ENCODE measurements at regions not wholly inside any gene's neighbourhood (a gene's known extent, or its start where the extent isn't known, plus 50 kb on each side); places are given as distances from the start of the nearest gene placed in this dataset.
"Not testable (repeated sequence)": the region's sequence is repeated elsewhere in the genome, so short reads cannot be mapped to it uniquely, and the experiment has no call there.

GRCh38 chr5:155711882-155712281 is 615.1 kb upstream of the SGCD start:
- H3K4me1 ChIP-seq (ENCODE audit: control insufficient read depth, extremely low read depth, insufficient read depth, low read length), result no peaks in the 10 kb centered on the region
- CTCF ChIA-PET, result no interaction called here
- POLR2A ChIA-PET, result no interaction called here
- no peak for TF ChIP-seq POLR2AphosphoS5 (IDR thresholded peaks at IDR 0.05; ENCODE audit: insufficient read depth, low read depth, low read length)
- no peaks in the 10 kb centered on the region for H3K9me3 ChIP-seq (replicated peaks; ENCODE audit: control insufficient read depth, insufficient read depth, low read length)
- dilution Hi-C loops (cut with MboI; ENCODE audit: extremely low pct_ligation_motif_present, low sequenced_read_pairs), result no loop called here
- H3K4me2 ChIP-seq (ENCODE audit: insufficient read depth, low read length), result no peak overlapping the region
- DNase-seq (ENCODE audit: low read depth, low spot score) (no peak), FAIRE-seq (no peak)
- no peak overlapping the region for H3K4me3 ChIP-seq (replicated peaks in 1 of 3; ENCODE audit: insufficient read depth in 1 of 3, low read depth in 1 of 3, low read length in 3 of 3)
- H3K79me2 ChIP-seq (ENCODE audit: control insufficient read depth, insufficient read depth, low read length), result no peaks in the 10 kb centered on the region
- H3K9me1 ChIP-seq (replicated peaks; ENCODE audit: control insufficient read depth, extremely low read depth, insufficient read depth, low read length), result no peaks in the 10 kb centered on the region
- H3K36me3 ChIP-seq (ENCODE audit: control insufficient read depth in 2 of 2, extremely low read depth in 1 of 2, insufficient read depth in 2 of 2, low read length in 2 of 2), result no peaks in the 10 kb centered on the region
- intact Hi-C loops (cut with micrococcal nuclease), result no loop called here
- H3K27ac ChIP-seq (ENCODE audit: insufficient read depth, low read depth, low read length), result no peak overlapping the region
- no peaks in the 10 kb centered on the region for H4K20me1 ChIP-seq (replicated peaks; ENCODE audit: control insufficient read depth, extremely low read depth, insufficient read depth, low read length)
- no peak overlapping the region for H3K9ac ChIP-seq (replicated peaks; ENCODE audit: extremely low read depth, insufficient read depth, low read length)
- no peaks in the 10 kb centered on the region for H3K27me3 ChIP-seq (ENCODE audit: control insufficient read depth in 2 of 2, insufficient read depth in 2 of 2, low read length in 2 of 2)
- no peak overlapping the region for H2AFZ ChIP-seq (ENCODE audit: low read depth, low read length)
- no TSS peak for BruUV-seq (replicated peaks)

DNA sequence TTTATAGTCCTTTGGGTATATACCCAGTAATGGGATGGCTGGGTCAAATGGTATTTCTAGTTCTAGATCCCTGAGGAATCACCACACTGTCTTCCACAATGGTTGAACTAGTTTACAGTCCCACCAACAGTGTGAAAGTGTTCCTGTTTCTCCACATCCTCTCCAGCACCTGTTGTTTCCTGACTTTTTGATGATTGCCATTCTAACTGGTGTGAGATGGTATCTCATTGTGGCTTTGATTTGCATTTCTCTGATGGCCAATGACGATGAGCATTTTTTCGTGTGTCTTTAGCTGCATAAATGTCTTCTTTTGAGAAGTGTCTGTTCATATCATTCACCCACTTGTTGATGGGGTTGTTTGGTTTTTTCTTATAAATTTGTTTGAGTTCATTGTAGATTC is 612.5 kb upstream of the SGCD start:
- dilution Hi-C loops (cut with MboI; ENCODE audit: extremely low pct_ligation_motif_present, low sequenced_read_pairs); H2AFZ ChIP-seq (ENCODE audit: low read depth, low read length); H3K9me3 ChIP-seq (replicated peaks; ENCODE audit: control insufficient read depth, insufficient read depth, low read length); POLR2A ChIA-PET; H4K20me1 ChIP-seq (replicated peaks; ENCODE audit: control insufficient read depth, extremely low read depth, insufficient read depth, low read length); H3K4me1 ChIP-seq (ENCODE audit: control insufficient read depth, extremely low read depth, insufficient read depth, low read length); H3K27ac ChIP-seq (ENCODE audit: insufficient read depth, low read depth, low read length); DNase-seq (ENCODE audit: low read depth, low spot score); BruUV-seq (replicated peaks); intact Hi-C loops (cut with micrococcal nuclease); H3K9me1 ChIP-seq (replicated peaks; ENCODE audit: control insufficient read depth, extremely low read depth, insufficient read depth, low read length); CTCF ChIA-PET; H3K36me3 ChIP-seq (ENCODE audit: control insufficient read depth in 2 of 2, extremely low read depth in 1 of 2, insufficient read depth in 2 of 2, low read length in 2 of 2); H3K9ac ChIP-seq (replicated peaks; ENCODE audit: extremely low read depth, insufficient read depth, low read length); H3K4me3 ChIP-seq (replicated peaks in 1 of 3; ENCODE audit: insufficient read depth in 1 of 3, low read depth in 1 of 3, low read length in 3 of 3); H3K27me3 ChIP-seq (ENCODE audit: control insufficient read depth in 2 of 2, insufficient read depth in 2 of 2, low read length in 2 of 2); H3K79me2 ChIP-seq (ENCODE audit: control insufficient read depth, insufficient read depth, low read length); FAIRE-seq; H3K4me2 ChIP-seq (ENCODE audit: insufficient read depth, low read length): not testable (repeated sequence)

GRCh38 chr5:155726267-155726666 is 600.7 kb upstream of the SGCD start:
- H3K4me3 ChIP-seq (replicated peaks in 1 of 3; ENCODE audit: insufficient read depth in 1 of 3, low read depth in 1 of 3, low read length in 3 of 3), result no peak overlapping the region
- H3K27me3 ChIP-seq (ENCODE audit: control insufficient read depth in 2 of 2, insufficient read depth in 2 of 2, low read length in 2 of 2), result no peaks in the 10 kb centered on the region
- FAIRE-seq (no peak), DNase-seq (ENCODE audit: low read depth, low spot score) (no peak)
- no peak overlapping the region for H3K4me2 ChIP-seq (ENCODE audit: insufficient read depth, low read length)
- H3K27ac ChIP-seq (ENCODE audit: insufficient read depth, low read depth, low read length), result no peak overlapping the region
- TF ChIP-seq POLR2AphosphoS5 (IDR thresholded peaks at IDR 0.05; ENCODE audit: insufficient read depth, low read depth, low read length) (no peak), FOS (IDR thresholded peaks at IDR 0.05; ENCODE audit: borderline replicate concordance, insufficient read depth, low read length) (no peak), GATA2 (IDR thresholded peaks at IDR 0.05; ENCODE audit: insufficient read depth, insufficient read length, low read depth, low read length) (no peak), MYC (IDR thresholded peaks at IDR 0.05; ENCODE audit: low read depth, low read length) (no peak), JUN (IDR thresholded peaks at IDR 0.05; ENCODE audit: borderline replicate concordance, insufficient read depth, insufficient read length, low read depth) (no peak), POLR2A (IDR thresholded peaks at IDR 0.05; ENCODE audit: low read depth, low read length) (no peak), CTCF (IDR thresholded peaks at IDR 0.05; ENCODE audit: extremely low read depth in 1 of 2, insufficient read depth in 1 of 2, low read depth in 1 of 2, low read length in 2 of 2) (no peak), EZH2 (IDR thresholded peaks at IDR 0.05; ENCODE audit: borderline replicate concordance, low read depth, low read length, severe bottlenecking) (no peak), MAX (IDR thresholded peaks at IDR 0.05; ENCODE audit: insufficient read depth, insufficient read length) (no peak)
- H2AFZ ChIP-seq (ENCODE audit: low read depth, low read length), result no peak overlapping the region
- dilution Hi-C loops (cut with MboI; ENCODE audit: extremely low pct_ligation_motif_present, low sequenced_read_pairs) (no loop called here), intact Hi-C loops (cut with micrococcal nuclease) (no loop called here)
- H3K4me1 ChIP-seq (ENCODE audit: control insufficient read depth, extremely low read depth, insufficient read depth, low read length), result no peaks in the 10 kb centered on the region
- no peak overlapping the region for H3K9ac ChIP-seq (replicated peaks; ENCODE audit: extremely low read depth, insufficient read depth, low read length)
- ChIA-PET POLR2A (no interaction called here), CTCF (no interaction called here)
- H4K20me1 ChIP-seq (replicated peaks; ENCODE audit: control insufficient read depth, extremely low read depth, insufficient read depth, low read length), result no peaks in the 10 kb centered on the region
- no peaks in the 10 kb centered on the region for H3K9me1 ChIP-seq (replicated peaks; ENCODE audit: control insufficient read depth, extremely low read depth, insufficient read depth, low read length)
- H3K9me3 ChIP-seq (replicated peaks; ENCODE audit: control insufficient read depth, insufficient read depth, low read length), result no peaks in the 10 kb centered on the region
- H3K36me3 ChIP-seq (ENCODE audit: control insufficient read depth in 2 of 2, extremely low read depth in 1 of 2, insufficient read depth in 2 of 2, low read length in 2 of 2), result no peaks in the 10 kb centered on the region
- BruUV-seq (replicated peaks), result no TSS peak
- no peaks in the 10 kb centered on the region for H3K79me2 ChIP-seq (ENCODE audit: control insufficient read depth, insufficient read depth, low read length)

Measured in endothelial cell of umbilical vein (primary cell).